HG03565 (cell line): ENCODE measurements at regions not wholly inside any gene's neighbourhood (a gene's known extent, or its start where the extent isn't known, plus 50 kb on each side); places are given as distances from the start of the nearest gene placed in this dataset.
A peak's percentile ranks its signal among the peaks of the same experiment; 100 is the strongest.
"Not testable (repeated sequence)": the region's sequence is repeated elsewhere in the genome, so short reads cannot be mapped to it uniquely, and the experiment has no call there.

Source experiments
- ATAC-seq: cut with Tn5 transposase; IDR thresholded peaks from one replicate; pipeline ENCODE4 v1.9.1; 2021; ENCODE audit warnings: mild to moderate bottlenecking, moderate library complexity; ENCODE audit not compliant: unreplicated experiment

DNA sequence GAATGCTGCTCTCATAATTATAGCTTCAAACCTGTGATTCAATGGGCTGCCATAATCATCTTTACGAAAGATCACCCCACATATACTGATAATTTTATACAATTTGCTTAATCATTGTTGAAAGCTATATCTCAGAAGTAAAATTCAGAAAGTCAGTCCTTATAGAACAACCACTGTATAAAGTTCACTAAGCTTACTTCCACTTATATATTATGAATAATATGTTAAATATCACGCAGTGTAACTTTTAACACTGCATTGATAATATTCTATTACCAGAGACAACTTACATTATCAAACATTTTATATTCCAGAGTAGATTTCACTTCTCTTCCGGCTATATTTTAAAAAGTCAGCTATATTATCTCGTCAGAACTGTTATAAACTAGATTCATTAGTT, 550.1 kb upstream of the PCDH20 start:
- no peak for ATAC-seq

DNA sequence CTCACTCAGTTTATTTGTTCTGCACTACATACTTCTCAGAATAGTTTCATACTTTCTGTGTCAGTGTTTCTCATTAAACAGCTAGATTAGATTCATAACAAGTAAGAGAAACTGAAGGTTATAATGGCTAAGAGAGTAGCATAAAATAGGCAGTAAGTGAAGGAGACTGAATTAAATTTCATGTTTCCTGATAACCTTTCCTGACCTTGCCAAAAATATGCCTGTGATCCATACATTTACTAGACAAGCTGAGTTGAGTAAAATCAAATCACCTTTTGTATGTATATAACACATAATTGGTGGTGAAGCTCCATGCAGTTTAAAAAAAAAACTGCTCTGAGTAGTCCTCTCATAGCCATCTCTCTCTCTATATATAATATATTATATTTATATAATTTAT, 545.3 kb upstream of the PCDH20 start:
- no peak for ATAC-seq

DNA sequence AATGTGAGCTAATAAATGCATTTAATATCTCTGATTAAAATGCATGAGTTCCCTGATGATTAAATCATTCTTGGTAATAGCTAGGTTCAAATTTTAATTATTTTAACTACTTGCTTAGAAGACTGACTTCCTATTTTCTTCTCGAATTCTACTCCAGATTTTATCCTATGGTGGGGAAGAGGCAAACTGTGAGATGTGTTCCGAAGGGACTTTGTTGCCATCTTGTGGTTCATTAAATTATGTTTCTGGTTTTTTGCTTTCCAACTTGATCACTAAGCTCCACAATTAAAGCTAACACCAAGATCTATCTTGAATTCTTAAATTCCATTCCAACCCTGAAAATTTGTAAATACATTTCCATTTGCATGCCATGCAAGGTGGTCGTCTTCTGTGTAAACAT, 538.4 kb upstream of the PCDH20 start:
- ATAC-seq = no peak

DNA sequence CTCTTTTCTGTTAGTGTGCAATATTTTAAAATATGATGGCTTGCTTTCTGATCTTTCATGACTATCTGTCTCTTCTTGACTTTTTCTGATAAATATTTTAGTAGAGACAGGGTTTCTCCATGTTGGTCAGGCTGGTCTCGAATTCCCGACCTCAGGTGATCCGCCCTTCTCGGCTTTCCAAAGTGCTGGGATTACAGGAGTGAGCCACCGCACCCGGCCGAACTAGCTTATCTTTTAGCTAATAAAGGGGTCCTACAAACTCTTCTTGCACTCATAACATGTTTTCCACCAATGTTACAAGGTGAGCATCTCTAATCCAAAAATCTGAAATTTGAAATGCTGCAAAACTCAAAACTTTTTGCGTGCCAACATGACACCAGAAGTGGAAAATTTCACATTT, 535.2 kb upstream of the PCDH20 start:
- ATAC-seq = no peak

DNA sequence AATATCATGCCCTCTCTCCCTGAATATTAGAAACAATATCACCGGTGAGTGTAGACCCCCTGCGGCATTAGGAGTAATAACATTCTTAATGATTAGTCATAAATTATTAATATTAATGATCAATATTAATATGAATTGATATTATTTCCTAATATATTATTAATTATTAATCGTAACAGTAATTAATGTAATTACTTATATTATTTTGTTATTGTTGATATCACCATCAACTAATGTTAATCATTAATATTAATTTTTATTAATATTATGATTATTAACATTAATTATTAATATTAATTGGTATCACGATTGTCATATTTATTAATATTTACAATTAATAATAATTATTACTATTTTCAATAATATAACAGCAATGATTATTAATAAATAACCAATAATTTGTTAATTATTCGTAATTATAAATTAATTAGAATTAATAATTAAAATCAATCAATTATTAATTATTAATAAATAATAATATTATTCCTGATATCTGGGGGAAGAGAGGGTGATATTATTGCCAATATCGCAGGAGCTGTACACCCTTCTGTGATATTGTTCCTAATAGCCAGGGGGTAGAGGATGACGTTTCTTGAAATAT, 528.8 kb upstream of the PCDH20 start:
- no peak for ATAC-seq

DNA sequence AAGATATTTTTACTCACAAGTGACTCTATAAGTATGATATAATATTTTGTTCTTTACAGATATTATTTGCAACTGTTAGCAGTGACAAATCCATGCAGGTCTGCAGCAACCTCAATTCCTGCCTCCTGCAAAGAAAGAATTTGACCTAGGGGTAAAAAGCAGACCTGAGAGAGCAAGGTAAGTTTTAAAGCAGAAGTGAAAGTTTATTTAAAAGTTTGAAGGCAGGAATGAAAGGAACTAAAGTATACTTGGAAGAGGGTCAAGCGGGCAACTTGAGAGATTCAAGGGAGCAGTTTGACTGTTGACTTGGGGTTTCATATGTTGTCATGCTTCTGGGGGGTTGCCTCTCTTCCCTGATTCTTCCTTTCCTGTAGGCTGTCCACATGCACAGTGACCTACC, 520.1 kb upstream of the PCDH20 start:
- ATAC-seq = no peak

DNA sequence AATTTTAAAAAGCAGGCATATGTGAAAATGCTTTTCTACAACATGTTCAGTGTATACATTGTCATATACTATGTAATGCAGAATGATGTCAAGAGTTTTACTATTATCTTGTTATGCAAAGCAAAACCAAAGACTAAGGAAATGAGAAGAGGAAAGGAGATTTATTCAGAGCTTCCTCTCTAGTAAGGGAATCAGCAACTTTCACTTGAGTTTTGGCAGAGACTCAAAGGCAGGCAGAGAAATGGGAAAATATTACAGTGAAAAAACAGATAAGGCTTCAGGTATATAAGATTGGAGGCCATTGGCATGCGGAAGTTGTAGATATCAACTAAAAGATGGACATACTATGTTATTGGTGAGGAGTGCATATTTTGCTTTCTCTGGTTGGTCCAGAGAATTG, 512.0 kb upstream of the PCDH20 start:
- ATAC-seq = no peak

DNA sequence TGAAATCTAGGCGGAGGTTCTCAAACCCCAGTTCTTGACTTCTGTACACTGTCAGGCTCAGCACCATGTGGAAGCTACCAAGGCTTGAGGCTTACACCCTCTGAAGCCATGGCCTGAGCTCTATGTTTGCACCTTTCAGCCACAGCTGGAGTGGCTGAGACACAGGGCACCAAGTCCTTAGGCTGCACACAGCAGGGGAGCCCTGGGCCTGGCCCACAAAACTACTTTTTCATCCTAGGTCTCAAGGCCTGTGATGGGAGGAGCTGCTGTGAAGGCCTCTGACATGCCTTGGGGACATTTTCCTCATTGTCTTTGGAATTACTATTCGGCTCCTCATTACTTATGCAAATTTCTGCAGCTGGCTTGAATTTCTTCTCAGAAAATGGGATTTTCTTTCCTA, 503.2 kb upstream of the PCDH20 start:
- ATAC-seq = no peak

DNA sequence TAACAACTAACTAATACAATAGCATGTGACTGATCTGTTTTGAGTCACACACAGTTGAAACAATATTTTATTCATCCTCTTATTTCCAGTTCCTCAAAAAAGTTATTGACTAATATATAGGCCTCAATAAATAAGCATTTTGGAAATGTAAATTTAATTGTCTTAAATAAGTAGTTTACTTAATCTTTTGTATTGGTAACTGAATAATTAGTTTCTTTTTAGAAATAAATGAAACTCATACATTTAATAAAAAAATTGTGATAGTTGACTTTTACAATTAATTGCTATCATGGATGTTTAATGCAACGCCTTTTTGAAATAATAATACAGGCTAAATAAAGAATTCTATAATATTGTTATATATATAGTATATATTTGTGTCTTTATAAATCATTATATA, 500.8 kb upstream of the PCDH20 start:
- no peak for ATAC-seq

DNA sequence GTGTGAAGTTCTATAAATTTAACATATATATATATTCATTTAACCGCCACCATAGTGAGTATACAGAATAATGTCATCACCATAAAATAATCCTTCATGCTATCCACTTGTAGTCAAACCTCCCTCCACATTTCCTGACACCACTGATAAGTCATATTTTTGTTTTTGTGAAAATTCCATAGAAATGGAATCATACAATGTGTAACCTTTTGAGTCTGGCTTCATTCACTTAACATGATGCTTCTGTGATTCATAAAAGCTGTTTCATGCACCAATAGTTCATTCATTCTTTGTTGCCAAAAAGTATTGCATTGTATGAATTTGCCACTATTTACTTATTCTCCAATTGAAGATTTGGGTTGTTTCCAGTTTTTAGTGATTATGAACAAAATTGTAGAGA, 497.5 kb upstream of the PCDH20 start:
- ATAC-seq = no peak

DNA sequence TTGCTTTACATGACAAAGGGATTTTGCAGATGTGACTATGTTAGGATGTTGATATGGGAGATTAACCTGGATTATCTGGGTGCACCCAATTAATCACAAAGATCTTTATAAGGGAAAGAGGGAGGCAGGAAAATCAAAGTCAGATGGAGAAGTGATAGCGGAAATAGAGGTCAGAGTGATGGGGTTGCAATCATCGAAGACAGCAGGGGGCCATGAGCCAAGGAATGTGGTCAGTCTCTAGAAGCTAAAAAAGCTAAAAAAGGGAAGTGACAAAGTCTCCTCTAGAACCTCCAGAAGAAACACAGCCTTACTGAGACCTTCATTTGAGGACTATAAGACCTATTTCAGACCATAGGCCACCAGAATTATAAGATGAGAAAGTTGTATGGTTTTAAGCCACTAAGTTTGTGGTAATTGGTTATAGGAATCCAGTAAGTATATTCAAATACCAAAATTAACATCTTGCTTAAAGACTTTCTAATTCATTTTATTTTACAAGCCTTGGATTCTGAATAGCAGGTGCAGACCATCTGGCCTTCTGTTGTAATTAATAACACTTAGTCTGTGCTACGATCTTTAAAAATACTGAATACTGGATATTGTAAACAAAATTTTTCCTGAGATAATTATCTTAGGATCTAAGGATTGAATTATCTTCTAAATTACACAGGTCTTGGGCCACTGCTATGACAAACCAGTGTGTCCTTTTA, 493.4 kb upstream of the PCDH20 start:
- no peak for ATAC-seq

DNA sequence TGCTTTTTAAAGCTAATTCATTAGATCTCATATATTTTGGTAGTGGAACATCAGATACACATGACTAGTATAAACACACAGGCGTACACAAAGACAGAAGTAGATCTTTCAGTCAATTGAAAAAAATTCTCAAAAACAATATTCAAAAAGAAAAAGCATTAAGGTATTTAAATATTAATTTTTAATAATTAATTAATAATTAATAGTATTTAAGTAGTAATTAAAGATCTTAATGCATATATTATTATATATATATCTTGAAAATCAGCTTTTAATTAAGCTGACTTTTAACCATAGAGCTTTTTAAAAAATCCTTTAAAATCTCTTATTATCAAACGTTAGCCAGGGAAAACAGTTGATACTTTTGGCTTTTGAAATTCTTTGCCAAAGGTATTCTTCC, 489.4 kb upstream of the PCDH20 start:
- ATAC-seq = no peak

DNA sequence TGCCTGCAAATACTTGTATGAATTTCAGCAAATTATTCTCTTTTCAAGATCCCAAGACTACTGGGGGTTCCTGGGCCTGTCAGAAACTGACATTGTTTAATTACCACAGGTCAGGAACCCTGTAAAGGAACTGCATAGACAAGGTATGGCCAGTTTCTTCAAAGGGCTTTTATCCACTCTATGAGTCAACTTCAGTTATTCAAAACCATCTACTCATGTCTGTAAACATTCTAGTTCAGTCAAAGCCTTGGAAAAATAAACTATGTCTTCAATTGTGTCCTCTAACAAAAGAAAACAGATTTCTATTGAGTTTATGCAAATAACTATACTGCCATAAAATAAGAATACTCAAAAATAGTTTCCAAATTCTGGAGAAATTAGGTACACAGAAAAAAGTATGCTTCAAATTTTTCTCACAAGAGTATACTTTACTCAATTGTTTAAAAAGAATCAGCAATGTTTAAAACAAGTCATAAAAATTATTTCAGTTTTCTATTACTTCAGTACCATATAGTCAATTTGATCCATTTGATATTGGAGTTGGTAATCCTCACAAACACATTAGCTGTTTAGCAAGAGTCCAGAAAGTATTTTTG, 486.4 kb upstream of the PCDH20 start:
- no peak for ATAC-seq

DNA sequence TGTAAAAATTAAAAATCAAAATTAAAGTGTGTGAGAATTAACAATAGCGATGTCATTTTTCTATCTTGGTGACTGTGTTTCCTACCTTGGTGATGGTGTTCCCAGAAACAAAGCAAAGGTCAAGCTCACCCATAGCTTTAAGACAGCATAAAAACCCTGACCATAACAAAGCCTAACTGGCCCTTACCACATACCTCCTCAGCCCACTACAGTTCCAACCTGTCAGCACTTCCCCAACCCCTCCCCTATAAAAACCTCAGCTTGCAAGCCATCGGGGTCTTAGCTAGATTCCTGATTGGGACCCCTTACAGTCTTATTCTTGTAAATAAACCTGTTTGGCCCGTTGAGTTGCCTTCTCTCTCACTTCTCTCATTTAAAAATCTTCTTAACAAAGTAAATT, 484.4 kb upstream of the PCDH20 start:
- ATAC-seq = no peak

DNA sequence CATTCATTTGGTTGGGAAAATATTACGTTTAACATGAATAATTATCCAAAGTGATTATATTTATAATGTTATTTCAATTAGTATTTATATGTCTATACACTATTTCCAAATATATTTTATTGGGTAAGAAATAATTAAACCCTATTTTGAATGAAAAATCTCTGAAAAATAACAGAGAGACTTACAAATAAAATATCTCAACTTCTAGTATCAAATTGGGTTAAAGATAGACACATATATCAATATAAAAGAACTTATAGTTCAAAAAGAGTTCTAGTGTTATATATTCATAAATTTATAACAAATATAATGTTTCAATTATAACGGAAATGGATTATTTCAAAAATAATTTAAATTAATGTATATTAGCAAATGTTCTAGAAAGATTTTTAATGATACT, 482.6 kb upstream of the PCDH20 start:
- ATAC-seq = no peak

DNA sequence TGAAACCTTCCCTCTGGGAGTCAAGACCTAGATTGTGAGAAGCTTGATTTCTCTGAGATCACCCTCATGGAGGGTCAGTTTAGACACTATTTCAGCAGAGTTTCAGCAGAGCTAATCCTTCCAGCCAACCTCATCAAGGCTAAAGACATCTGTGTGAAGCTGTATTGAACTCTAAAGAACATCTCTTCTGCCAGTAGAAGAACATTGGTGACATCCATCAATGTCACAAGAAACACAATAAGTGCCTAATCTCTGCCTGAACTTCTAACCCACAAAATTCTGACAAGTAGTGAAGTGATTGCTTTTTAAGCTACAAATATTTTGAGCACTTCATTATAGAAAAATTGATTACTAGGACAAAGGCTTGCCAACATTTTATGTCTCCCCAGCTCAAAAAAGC, 475.8 kb upstream of the PCDH20 start:
- ATAC-seq = no peak

DNA sequence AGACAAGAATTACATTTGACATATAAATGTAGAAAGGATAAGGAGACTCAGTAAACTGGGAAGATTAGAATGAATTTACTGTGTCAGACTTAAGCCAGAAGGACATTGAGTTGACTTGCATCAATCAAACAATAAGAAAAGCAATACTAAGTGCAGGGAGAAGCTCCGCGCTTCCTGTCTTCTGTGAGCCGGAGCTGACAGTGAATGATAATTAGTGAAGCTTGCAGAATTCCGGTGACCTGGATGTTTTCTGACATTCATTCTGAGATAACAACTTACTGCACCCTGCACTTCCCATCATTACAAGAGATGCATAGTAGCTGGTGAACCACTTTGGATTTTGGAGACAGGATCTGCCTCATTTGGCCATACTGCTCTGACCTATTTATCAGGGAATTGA, 469.2 kb upstream of the PCDH20 start:
- no peak for ATAC-seq

DNA sequence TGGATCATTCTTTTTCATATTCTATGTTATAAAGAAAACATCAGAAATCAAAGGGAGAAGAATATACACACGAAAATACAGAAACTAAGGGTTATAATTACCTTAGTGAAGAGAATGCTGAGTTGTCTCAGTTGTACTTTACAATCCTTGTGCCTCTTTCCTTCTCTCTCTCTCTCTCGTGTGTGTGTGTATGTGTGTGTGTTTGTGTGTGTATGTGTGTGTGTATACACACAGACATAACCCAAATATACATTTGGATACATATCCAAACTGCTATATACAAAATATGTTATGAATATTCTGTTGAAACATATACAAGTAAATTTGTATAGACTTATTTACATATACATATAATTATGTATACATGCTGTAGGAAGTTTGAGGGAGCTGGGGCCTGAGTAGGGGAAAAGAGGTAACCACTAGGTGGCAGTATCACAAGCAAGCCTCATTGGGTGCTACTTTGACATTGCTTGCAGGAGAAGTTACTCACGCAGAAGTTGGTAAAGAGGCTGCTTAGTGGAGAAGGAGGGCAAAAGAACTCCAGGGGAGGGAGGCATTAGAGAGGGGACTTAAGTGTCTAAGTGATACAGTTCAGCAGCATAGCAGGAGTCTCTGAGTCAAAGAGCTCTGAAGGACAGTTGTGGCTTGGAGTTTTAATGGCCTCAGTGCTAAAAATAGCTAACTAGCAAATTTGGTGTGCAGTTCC, 465.1 kb upstream of the PCDH20 start:
- peak; percentile 82 for ATAC-seq

DNA sequence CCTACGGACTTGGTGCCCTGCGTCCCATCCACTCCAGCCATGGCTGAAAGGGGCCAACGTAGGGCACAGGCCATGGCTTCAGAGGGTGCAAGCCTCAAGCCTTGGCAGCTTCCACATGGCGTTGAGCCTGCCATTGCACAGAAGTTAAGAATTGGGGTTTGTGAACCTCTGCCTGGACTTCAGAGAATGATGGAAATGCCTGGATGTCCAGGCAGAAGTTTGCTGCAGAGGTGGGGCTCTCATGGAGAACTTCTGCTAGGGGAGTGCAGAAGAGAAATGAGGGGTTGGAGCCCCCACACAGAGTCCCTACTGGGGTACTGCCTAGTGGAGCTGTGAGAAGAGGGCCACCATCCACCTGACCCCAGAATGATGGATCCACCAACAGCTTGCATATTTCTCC, 462.9 kb upstream of the PCDH20 start:
- not testable (repeated sequence) for ATAC-seq

DNA sequence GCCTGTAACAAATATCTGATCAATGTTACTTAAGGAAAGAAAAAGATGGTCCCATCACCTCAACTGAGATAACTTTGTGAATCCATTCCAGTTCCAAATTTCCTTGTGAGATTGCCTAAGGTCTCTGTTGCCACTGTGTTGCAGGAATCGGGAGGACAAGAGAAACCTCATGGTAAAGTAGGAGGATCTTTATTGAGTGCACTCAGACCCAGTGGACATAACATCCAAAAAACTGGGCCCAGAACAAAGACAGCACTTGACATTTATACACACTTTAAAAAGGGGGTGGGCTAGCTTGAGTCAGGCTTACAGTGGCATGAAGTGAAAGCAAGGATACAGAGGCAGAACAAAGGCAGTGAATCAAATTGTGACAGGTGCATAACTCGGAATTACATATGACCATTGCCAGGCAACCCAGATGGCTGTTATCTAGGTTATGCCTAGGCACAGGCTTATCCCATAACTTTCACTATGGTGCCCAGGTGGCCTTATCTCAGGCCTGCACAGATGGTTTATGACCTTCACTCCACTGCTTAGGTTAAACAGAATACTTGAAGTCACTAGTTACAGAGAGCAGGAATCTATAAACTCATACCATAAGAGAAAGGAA, 459.4 kb upstream of the PCDH20 start:
- no peak for ATAC-seq

DNA sequence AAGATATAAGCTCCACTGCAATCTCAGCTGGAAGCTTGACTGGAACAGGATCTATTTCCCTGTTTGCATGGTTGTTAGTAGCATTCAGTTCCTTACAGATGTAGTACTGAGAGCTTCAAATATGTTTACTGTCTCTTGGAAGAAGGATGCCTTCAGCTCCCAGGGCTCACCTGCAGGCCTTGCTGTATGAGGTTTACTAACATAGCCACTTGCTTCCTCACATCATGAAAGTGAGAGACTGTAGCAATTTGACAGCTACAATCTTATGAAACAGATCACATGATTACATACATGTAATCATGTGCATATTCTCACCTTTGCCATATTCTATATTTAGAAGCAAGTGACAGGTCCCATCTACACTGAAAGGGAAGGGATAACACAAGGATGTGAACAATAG, 458.1 kb upstream of the PCDH20 start:
- no peak for ATAC-seq

DNA sequence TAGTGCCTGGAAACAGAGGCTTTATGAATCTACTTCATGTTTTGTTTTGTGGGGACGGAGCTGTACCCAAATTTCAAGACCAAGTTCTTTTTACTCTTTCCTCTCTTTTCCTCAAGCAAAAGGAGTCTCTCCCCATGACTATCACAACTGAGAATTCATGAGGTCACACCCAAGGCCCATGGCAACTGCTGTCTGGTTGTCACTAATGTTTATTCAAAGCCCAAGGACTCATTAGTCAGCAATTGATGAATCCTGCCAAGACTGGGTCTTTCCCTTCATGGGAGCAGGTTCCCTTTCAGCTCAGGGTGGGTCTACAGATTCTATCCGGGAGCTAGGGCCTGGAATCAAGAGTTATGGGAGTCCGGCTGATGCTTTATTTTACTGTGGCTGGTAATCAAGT, 441.5 kb upstream of the PCDH20 start:
- ATAC-seq = no peak
